ENCODE measurements at regions not wholly inside any gene's neighbourhood (a gene's known extent, or its start where the extent isn't known, plus 50 kb on each side); places are given as distances from the start of the nearest gene placed in this dataset.

GRCh38 chr3:65149877-65150276 is 462.1 kb upstream of the ADAMTS9 start:
- TF ChIP-seq EP300 (IDR thresholded peaks at IDR 0.05; ENCODE audit: borderline replicate concordance in 1 of 2, low read depth in 1 of 2, low read length in 1 of 2) (no peak), POLR2AphosphoS5 (IDR thresholded peaks at IDR 0.05; ENCODE audit: low read depth, low read length) (no peak), CTCF (IDR thresholded peaks at IDR 0.05) (no peak), NRF1 (IDR thresholded peaks at IDR 0.05; ENCODE audit: low read depth, low read length) (no peak), RCOR1 (IDR thresholded peaks at IDR 0.05; ENCODE audit: low read length) (no peak), YY1 (IDR thresholded peaks at IDR 0.05; ENCODE audit: low read depth) (no peak), SMC3 (IDR thresholded peaks at IDR 0.05; ENCODE audit: low read depth, low read length) (no peak), EZH2phosphoT487 (IDR thresholded peaks at IDR 0.05; ENCODE audit: borderline replicate concordance, low read depth) (no peak), GABPA (IDR thresholded peaks at IDR 0.05; ENCODE audit: low read depth) (no peak)
